Ureter (tissue), 1 donor: ENCODE measurements at regions not wholly inside any gene's neighbourhood (a gene's known extent, or its start where the extent isn't known, plus 50 kb on each side); places are given as distances from the start of the nearest gene placed in this dataset.
"Not testable (repeated sequence)": the region's sequence is repeated elsewhere in the genome, so short reads cannot be mapped to it uniquely, and the experiment has no call there.

Source experiments
- DNase-seq: peaks from one replicate; pipeline ENCODE4 v3.0.0-alpha.2; 2020; ENCODE audit warnings: low spot score
- donor health status: DM: yes; HTN: yes; CAD: no.

DNA sequence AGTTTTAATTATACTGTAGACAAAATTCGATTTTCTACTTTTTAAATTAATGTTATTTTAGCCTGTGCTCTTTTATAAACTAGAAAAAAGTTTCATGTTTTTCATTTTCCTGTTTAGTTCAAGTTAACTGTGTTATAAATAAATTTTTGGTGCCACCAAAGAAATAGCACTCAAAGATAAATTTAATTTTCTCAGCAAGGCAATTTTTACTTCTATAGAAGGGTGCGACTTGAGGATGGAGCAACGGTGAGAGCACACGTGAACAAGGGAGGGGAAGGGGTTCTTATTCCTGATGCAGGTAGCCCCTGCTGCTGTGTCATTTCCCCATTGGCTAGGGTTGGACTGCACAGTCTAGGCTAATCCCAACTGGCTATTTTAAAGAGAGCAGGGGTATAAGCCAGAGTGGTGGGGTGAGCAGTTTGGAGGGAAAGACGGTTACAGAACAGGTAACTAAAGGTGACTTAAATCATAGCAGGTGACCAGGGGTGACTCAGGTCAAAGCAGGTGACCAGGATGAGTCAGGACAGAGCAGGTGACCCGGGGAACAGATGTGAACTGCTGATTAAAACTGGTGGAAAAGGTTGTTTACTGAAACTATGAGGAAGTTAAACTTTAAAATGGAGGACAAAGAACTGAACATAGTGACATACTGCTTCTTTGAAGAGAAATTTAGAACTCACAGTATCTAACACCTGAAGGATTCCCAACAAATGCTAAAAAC, 104.6 kb upstream of the GPBP1 start:
- DNase-seq, result no peak

DNA sequence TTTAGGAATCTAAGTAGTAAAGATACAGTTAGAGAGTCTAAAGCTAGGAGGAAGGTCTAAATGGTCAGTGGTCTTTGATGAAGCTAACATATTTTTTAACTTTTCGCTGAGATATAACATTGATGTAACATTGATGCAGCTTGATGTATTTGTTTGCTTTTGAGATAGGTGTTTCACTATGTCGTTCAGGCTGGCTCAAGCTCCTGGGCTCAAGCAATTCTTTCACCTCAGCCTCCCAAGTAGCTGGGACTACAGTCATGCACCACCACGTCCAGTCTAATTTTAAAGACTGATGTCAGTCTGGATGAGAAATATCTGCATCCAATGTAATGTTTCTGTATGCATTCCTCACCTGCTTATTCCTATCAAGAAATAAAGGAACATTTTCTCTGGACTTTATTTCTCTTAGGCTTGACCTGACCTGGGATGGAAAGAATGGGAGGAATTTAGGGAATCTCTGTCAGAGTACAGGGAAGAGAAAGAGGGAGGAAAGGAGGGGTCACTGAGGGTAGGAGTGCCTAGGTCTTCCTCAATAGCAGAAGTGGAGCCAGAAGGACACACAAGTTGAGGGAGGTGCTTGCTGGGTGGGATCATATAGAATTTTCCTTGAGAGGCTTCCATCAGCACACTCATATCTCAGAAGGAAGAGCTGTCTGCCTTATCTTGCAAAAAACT, 101.5 kb upstream of the GPBP1 start:
- DNase-seq, result no peak

DNA sequence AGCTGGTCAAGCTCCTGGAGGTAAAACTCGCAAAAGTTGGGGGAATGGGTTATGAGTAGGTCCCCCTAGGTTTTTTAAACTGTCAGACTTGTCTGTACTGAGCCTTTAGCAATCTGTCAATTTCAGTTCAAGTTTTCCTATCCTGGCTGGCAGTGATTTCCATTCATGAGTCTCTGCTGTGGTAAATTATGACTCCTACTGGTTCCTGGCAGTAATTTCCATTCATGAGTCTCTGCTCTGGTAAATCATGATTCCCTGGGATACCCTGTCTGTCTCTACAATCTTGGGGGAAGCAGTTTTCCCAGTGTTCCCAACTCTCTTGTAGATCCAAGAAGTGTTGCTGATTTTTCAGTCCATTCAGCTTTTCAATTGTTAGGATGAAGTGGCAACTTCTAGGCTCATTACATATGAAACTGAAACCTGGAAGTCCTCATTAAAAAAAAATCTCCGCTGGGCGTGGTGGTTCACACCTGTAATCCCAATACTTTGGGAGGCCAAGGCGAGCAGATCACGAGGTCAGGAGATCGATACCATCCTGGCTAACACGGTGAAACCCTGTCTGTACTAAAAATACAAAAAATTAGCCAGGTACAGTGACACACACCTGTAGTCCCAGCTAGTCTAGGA, 91.3 kb upstream of the GPBP1 start:
- DNase-seq, result no peak

DNA sequence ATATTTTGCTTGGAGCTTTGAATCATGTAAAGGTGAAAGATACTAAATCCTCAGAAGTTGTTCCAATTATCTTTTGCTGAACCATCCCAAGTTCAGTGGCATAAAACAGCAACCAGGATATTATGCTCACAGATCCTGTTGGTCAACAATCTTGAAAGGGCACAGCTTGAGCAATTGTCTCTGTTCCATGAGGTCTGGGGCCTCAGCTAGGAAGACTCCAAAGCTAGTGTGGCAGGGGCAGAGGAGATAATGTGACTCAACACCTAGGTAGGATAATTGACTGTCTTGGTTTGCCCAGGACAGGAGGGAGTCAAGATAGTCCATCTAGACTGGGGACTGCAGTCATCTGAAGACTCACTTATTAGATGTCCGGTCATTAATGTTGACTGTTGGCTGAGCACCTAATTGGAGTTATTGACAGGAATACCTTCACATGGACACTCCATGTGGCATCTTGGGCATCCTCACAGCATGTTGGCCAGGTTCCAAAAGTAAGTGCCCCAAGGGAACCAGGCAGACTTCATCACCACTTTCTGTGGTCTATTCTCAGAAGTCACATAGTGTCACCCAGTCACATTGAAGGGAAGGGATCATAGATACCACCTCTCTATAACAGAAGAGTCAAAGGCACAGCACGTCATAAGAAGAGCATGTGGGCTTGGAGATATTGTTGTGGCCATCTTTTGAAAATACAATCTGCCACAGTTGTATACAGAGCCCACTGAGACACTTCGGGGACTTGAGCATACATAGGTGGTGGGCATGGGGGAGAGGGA, 88.4 kb upstream of the GPBP1 start:
- DNase-seq, result no peak

DNA sequence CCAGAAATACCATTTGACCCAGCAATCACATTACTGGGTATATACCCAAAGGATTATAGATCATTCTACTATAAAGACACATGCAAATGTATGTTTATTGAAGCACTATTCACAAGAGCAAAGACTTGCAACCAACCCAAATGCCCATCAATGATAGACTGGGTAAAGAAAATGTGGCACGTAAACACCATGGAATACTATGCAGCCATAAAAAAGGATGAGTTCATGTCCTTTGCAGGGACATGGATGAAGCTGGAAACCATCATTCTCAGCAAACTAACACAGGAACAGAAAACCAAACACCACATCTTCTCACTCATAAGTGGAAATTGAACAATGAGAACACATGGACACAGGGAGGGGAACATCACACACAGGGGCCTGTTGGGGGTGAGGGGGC, 85.9 kb upstream of the GPBP1 start:
- DNase-seq, result not testable (repeated sequence)

DNA sequence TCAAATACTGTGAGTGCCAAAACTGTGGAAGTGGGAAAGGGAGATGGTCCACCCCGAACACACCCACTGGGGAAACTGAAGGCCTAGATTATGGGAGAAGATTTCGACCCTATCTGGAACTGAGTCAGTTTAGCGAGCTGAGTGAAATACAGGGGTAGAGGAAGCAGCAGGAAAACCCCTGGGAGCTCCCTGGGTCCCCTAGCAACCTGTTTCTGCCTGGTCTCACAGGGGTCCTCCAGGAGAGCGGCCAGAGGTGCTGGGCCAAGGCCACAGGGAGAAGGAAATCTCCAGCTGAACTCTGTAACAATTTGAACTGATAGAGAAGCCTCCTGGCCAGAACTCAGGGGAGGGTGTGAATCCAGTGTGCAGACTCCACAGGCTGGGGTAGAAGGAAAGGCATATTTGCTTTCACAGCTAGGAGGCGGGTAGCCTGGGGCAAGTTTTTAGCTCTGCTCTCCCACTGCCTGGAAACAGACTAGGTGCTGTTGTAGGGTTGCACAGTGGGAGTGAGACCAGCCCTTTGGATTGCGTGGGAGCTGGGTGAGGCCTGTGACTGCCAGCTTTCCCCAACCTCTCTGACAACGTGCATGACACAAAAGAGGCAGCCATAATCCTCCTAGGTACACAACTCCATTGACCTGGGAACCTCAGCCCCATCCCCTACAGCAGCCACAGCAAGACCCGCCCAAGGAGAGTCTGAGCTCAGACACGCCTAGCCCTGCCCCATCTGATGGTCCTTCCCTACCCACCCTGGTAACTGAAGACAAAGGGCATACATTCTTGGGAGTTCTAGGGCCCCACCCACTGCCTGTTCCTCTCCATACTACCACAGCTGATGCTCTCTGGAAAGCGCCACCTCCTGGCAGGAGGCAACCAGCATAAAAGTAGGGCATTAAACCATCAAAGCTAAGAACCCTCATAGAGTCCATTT, 78.8 kb upstream of the GPBP1 start:
- peak; percentile 55 for DNase-seq

DNA sequence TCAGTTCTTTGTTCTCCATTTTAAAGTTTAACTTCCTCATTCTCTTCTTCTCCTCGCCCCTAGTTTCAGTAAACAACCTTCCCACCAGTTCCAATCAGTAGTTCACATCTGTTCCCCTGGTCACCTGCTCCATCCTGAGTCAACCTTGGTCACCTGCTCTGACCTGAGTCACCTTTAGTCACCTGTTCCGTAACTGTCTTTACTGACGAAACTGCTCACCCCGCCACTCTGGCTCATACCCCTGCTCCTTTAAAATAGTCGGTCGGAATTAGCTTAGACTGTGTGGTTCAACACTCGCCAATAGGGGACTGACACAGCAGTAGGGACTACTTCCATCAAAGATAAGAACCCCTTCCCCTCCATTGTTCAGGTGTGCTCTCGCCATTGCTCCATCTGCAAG, 76.3 kb upstream of the GPBP1 start:
- no peak for DNase-seq

DNA sequence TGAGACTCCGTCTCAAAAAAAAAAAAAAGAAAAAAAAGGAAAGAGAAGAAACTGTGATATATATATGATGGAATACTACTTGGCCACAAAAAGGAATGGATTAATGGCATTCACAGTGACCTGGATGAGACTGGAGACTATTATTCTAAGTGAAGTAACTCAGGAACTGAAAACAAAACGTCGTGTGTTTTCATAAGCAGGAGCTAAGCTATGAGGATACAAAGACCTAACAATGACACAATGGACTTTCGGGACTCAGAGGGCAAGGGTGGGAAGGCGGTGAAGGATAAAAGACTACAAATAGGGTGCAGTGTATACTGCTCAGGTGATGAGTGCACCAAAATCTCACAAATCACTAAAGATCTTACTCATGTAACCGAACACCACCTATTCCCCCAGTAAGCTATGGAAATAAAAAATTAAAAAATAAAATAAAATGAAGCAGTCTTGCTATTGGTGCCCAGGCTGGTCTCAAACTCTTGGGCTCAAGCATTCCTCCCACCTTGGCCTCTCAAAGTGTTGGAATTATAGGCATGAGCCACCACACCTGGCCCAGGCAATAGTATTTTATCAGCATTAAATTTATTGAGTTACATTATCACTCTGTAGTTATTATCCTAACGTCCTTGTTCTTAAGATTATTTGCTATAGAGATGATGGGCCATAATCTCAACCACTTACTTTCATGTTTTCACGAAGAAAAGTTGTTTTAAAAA, 71.5 kb upstream of the GPBP1 start:
- DNase-seq, result no peak

DNA sequence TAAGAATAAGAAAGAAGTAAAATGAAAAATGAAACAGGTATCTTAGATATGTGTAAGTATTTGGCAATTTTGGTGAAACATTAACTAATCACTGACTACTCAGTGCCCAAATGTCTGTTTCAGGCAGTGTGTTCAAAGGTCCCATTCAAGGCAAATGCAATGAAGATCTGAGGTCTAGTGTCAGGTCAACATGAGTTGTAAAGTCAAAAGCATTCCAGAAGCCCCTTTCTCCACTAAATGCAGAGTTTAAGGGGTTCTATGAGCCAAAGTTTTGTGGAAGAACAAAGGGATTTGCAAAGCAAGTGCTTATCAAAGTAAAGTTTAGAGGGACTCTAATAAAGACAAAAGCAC, 71.0 kb upstream of the GPBP1 start:
- DNase-seq, result no peak

DNA sequence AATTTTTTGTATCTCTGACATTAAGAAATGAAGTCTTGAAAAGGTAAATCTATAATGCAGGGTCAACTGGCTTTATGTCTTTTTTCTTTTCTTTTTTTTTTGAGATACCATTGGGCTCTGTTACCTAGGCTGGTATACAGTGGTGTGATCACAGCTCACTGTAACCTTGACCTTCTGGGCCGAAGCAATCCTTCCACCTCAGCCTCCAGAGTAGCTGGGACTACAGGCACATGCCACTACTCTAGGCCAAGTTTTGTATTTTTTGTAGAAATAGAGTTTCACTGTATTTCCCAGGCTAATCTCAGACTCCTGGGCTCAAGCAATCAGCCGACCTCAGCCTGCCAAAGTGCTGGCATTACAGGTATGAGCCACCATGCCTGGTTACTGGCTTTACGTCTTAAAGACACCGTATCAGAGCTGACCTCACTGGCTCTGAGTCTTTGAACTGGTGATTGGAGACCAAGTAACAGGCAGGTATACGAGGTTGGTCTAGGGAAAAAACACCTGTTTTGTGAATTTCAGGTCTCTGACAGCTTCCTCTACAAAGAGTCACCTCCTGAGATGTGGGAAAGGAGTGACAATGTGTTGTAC, 70.4 kb upstream of the GPBP1 start:
- DNase-seq, result no peak

DNA sequence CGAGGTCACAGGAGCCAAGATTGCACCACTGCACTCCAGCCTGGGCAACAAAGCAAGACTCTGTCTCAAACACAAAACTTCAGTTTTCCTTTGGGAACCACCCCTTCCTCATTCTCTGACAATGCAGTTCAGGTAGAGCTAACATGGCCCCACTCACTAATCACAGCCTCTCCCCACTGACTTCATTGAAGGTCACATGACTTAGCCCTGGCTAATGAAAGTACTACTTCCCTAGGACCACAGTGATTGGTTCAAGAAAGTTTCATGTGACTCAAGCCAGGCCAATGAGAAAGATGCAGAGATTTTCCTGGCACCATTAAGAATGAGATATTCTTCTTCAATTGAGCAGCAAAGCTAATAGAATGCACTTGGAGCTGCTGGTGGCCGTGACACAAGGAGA, 67.2 kb upstream of the GPBP1 start:
- no peak for DNase-seq

DNA sequence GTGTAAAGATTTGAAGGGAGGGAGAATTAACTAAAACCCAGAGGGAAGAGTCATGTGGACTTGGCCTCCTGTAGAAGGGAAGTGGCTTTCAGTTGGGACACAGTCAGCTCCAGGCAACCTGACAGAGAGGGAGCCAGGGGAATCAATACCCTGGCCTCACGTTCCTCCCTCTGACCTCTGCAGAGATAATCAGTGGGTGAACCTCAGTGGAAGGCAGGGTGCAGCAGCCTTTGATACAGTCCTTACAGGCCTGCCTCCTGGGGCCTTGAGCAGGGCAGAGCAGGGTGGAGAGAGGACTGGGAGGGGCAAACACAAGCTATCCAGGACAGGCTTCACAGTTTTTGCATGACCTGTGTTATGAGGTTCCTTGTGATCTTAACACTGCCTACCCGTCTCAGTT, 61.9 kb upstream of the GPBP1 start:
- DNase-seq, result no peak

DNA sequence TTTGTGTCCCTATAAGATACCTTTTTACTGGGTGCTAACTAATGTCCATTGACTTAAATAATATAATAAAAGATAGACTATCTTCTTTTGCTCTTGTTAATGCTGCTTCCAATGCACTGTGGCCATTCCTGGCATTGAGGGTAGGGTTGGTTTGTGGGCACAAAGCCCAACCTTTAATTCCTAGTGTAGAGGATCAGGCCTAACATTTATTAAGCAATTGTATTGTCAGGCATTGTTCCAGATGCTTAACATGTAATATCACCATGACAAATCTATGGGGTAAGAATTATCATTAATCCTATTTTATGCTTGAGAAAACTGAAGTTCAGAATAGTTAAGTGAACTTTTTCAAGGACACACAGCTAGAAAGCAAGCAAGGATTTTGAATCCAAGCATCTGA, 60.4 kb upstream of the GPBP1 start:
- DNase-seq, result no peak

DNA sequence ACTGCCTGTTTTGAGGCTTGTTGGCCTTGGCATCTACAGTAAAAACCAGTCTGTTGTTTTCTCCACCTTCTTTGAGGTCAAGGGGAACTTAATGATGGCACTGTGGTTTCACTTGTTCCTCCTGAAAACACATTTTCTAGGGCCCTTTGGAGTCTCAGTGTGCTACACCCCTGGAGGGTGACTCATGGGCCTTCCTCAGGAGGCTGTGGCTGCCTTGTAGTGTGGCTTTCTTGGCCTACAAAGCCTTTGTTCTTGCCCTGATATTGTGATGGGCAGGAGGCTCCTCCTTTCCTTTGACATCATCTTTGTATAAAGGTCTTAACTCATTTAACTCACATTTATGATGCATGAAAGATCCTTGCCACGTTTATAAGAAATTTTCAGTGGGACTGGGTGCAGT, 56.3 kb upstream of the GPBP1 start:
- no peak for DNase-seq

DNA sequence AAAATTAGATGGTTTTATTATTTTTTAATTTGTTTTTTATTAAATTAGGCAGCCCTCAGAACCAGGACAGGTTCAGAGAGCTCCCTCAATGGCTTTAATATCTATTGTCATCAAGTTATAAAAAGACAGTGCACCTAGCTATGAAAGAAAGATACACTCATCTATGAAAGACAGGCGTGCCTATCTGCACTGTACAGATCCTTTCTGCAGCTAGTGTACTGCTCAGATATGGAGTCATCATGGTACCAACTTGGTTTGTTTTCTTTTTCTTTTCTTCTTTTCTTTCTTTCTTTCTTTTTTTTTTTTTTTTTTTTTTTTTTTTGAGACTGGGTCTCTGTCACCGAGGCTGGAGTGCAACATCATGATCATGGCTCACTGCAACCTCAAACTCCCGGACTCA, 54.8 kb upstream of the GPBP1 start:
- no peak for DNase-seq

DNA sequence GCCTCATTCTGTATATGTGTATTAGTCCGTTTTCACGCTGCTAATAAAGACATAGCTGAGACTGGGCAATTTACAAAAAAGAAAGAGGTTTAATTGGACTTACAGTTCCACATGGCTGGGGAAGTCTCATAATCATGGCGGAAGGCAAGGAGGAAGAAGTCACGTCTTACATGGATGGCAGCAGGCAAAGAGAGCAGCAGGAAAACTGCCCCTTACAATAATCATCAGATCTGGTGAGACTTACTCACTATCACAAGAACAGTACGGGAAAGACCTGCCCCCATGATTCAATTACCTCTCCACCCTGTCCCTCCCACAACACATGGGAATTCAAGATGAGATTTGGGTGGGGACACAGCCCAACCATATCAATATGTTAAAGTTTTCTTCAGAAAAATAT, 49.8 kb upstream of the GPBP1 start:
- DNase-seq, result no peak
